Endodermal cell (in vitro differentiated cells): ENCODE measurements at regions not wholly inside any gene's neighbourhood (a gene's known extent, or its start where the extent isn't known, plus 50 kb on each side); places are given as distances from the start of the nearest gene placed in this dataset.
"Not testable (repeated sequence)": the region's sequence is repeated elsewhere in the genome, so short reads cannot be mapped to it uniquely, and the experiment has no call there.

Experiments
- DNase-seq: peaks from one replicate; pipeline ENCODE4 v3.0.0-alpha.2; 2017
- H3K27ac ChIP-seq: 2 replicates; pipeline ENCODE4 v1.5.1; 2013; ENCODE audit warnings: mild to moderate bottlenecking, low read depth, low read length, moderate library complexity
- H3K27me3 ChIP-seq: 2 replicates; pipeline ENCODE4 v1.6.1; 2013; ENCODE audit warnings: mild to moderate bottlenecking, low read length, moderate library complexity; ENCODE audit not compliant: insufficient read depth, control insufficient read depth, poor library complexity, severe bottlenecking
- H3K36me3 ChIP-seq: 2 replicates; pipeline ENCODE4 v1.7.0; 2013; ENCODE audit warnings: mild to moderate bottlenecking, low read length, moderate library complexity; ENCODE audit not compliant: control insufficient read depth, insufficient read depth
- H3K4me1 ChIP-seq: one replicate; pipeline ENCODE4 v1.7.0; 2013; ENCODE audit warnings: low read length; ENCODE audit not compliant: control insufficient read depth, insufficient read depth
- H3K4me3 ChIP-seq: 2 replicates; pipeline ENCODE4 v1.5.1; 2013; ENCODE audit warnings: mild to moderate bottlenecking, low read length, moderate library complexity
- H3K9ac ChIP-seq: 2 replicates; pipeline ENCODE4 v1.6.1; 2013; ENCODE audit warnings: mild to moderate bottlenecking, low read length, moderate library complexity; ENCODE audit not compliant: poor library complexity, severe bottlenecking; ENCODE audit errors: extremely low read depth
- H3K9me3 ChIP-seq: 2 replicates; pipeline ENCODE4 v1.6.1; 2013; ENCODE audit warnings: mild to moderate bottlenecking, low read length, moderate library complexity; ENCODE audit not compliant: control insufficient read depth
- H3K27ac Mint-ChIP-seq: 2 replicates; pipeline ENCODE4 v1.8.0; 2020; ENCODE audit warnings: mixed read lengths
- H3K27me3 Mint-ChIP-seq: 2 replicates; pipeline ENCODE4 v1.8.0; 2021; ENCODE audit warnings: mild to moderate bottlenecking, mixed read lengths; ENCODE audit not compliant: insufficient read depth
- H3K36me3 Mint-ChIP-seq: 2 replicates; pipeline ENCODE4 v1.8.0; 2020; ENCODE audit warnings: low read depth, mixed read lengths
- H3K4me1 Mint-ChIP-seq: 2 replicates; pipeline ENCODE4 v1.8.0; 2020; ENCODE audit warnings: mixed read lengths
- H3K4me3 Mint-ChIP-seq: 2 replicates; pipeline ENCODE4 v1.8.0; 2020; ENCODE audit warnings: mild to moderate bottlenecking, moderate library complexity, mixed read lengths
- H3K9me3 Mint-ChIP-seq: 2 replicates; pipeline ENCODE4 v1.8.0; 2020; ENCODE audit warnings: mild to moderate bottlenecking, mixed read lengths
- WGBS, 2 experiments: methylation state at CpG; one replicate each; pipeline versions ENCODE4 v1.1.5 to v1.1.7; 2013; ENCODE audit warnings: missing lambda C conversion rate in 2 of 2, mixed read lengths in 1 of 2; ENCODE audit not compliant: insufficient coverage in 1 of 2, insufficient read length in 1 of 2; 5-methylcytosine and 5-hydroxymethylcytosine counted together
- TF ChIP-seq, protein P1 (sequence below): fragments of 200-600 bp; sonication (generic); conservative IDR thresholded peaks from 2 replicates; pipeline ENCODE4 v1.5.0; 2021; ENCODE audit warnings: antibody characterized with exemption, mild to moderate bottlenecking

DNA sequence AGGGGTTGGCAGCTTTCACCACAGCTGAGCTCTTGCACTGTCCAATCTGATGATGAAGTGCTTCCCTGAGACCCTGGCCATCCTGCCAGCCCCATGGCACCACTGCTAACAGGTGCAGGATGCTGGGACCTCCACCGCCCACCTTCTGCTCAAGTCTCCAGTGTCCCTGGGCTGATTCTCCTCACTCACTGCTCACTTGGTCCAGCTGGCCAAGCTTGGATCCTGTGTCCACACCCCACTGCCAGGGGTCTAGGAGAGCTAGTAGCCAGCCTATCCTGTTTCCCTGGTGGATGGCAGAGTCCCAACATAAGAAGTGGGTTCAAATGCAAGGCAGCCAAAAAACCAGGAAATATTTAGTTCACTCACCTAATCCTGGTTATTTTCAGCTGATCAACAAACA lies 217.2 kb upstream of the IRF2BP2 start:
- no peaks in the 10 kb centered on the region for H3K4me1 Mint-ChIP-seq
- no peaks in the 10 kb centered on the region for H3K9me3 ChIP-seq
- no peaks in the 10 kb centered on the region for H3K4me1 ChIP-seq
- no peak overlapping the region for H3K4me3 ChIP-seq
- TF ChIP-seq, protein P1, sequence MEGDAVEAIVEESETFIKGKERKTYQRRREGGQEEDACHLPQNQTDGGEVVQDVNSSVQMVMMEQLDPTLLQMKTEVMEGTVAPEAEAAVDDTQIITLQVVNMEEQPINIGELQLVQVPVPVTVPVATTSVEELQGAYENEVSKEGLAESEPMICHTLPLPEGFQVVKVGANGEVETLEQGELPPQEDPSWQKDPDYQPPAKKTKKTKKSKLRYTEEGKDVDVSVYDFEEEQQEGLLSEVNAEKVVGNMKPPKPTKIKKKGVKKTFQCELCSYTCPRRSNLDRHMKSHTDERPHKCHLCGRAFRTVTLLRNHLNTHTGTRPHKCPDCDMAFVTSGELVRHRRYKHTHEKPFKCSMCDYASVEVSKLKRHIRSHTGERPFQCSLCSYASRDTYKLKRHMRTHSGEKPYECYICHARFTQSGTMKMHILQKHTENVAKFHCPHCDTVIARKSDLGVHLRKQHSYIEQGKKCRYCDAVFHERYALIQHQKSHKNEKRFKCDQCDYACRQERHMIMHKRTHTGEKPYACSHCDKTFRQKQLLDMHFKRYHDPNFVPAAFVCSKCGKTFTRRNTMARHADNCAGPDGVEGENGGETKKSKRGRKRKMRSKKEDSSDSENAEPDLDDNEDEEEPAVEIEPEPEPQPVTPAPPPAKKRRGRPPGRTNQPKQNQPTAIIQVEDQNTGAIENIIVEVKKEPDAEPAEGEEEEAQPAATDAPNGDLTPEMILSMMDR = no peak
- peaks cover 6% of the 10 kb centered on the region for H3K27me3 Mint-ChIP-seq
- H3K4me3 Mint-ChIP-seq = no peak overlapping the region
- H3K36me3 ChIP-seq = no peaks in the 10 kb centered on the region
- H3K9me3 Mint-ChIP-seq = no peaks in the 10 kb centered on the region
- no peak overlapping the region for H3K27ac Mint-ChIP-seq
- H3K9ac ChIP-seq = no peak overlapping the region
- no peak for DNase-seq
- WGBS, 2 experiments = 83 to 88% methylated on average over 1 of the region's 1 CpG
- H3K36me3 Mint-ChIP-seq = no peaks in the 10 kb centered on the region
- H3K27me3 ChIP-seq = peaks cover 7% of the 10 kb centered on the region
- H3K27ac ChIP-seq = no peak overlapping the region

DNA sequence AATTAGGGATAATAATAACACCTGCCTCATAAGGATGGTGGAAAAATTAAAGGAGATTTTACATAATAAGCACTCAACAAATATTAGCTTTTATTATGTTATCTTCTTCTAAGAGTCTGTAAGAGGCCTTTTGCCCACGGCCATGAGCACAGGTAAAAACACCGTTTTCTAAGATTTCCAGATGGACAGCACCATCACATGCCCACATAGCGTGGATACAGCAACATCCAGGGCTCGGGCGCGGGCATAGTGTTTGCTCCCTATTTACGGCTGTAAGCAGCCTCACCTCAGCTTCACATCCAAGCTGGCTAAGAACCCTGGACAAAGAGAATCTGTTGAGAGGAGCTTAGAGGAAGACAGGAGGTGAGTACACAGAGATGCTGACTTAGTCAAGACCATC lies 216.4 kb upstream of the IRF2BP2 start:
- no peak overlapping the region for H3K9ac ChIP-seq
- peaks cover 6% of the 10 kb centered on the region for H3K27me3 Mint-ChIP-seq
- H3K36me3 ChIP-seq = no peaks in the 10 kb centered on the region
- no peak overlapping the region for H3K27ac Mint-ChIP-seq
- no peak overlapping the region for H3K4me3 ChIP-seq
- TF ChIP-seq, protein P1 = no peak
- WGBS, 2 experiments = 92 to 100% methylated on average over 3 to 7 of the region's 7 CpGs
- peaks cover 8% of the 10 kb centered on the region for H3K27me3 ChIP-seq
- H3K4me1 Mint-ChIP-seq = no peaks in the 10 kb centered on the region
- H3K27ac ChIP-seq = no peak overlapping the region
- no peaks in the 10 kb centered on the region for H3K9me3 Mint-ChIP-seq
- no peaks in the 10 kb centered on the region for H3K36me3 Mint-ChIP-seq
- no peaks in the 10 kb centered on the region for H3K4me1 ChIP-seq
- DNase-seq = no peak
- no peak overlapping the region for H3K4me3 Mint-ChIP-seq
- H3K9me3 ChIP-seq = no peaks in the 10 kb centered on the region

DNA sequence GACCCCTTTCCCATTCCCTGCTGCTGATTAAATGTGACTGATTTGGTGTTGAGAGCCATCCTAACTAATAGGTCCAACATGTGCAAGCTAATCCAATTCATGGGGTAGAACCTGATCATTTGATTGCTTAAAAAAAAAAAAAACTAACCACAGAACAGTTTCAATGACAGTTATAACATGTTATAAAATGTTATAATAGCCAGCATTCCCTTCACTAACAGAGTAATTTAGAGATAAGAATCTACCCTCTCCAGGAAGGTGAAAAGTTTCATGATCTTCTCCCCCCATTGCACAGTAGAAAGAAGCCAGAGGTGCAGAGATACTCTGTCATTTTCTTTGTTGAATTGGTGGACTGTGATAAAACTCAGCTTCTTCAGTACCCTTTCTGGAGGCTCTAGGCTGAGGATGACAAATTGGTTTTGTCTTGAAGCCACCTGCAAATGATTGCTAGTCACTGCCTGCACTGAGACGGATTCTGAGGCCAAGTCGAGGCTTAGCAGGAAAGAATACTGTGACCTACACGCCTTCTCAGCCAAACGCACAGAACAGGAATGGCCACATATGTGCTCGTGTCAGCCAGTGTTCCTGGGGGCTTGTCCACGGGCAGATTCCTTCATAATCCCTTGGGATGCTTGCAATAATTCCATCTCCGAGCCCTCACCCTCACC lies 215.7 kb upstream of the IRF2BP2 start:
- H3K9me3 Mint-ChIP-seq = no peaks in the 10 kb centered on the region
- no peaks in the 10 kb centered on the region for H3K36me3 ChIP-seq
- H3K27ac Mint-ChIP-seq = no peak overlapping the region
- H3K4me3 Mint-ChIP-seq = no peak overlapping the region
- H3K27ac ChIP-seq = no peak overlapping the region
- H3K36me3 Mint-ChIP-seq = no peaks in the 10 kb centered on the region
- no peaks in the 10 kb centered on the region for H3K4me1 ChIP-seq
- H3K4me3 ChIP-seq = no peak overlapping the region
- peaks cover 6% of the 10 kb centered on the region for H3K27me3 Mint-ChIP-seq
- no peak overlapping the region for H3K9ac ChIP-seq
- DNase-seq = no peak
- peaks cover 12% of the 10 kb centered on the region for H3K27me3 ChIP-seq
- WGBS, 2 experiments = 92 to 93% methylated on average over 6 to 7 of the region's 7 CpGs
- H3K4me1 Mint-ChIP-seq = no peaks in the 10 kb centered on the region
- TF ChIP-seq, protein P1 = no peak
- no peaks in the 10 kb centered on the region for H3K9me3 ChIP-seq

DNA sequence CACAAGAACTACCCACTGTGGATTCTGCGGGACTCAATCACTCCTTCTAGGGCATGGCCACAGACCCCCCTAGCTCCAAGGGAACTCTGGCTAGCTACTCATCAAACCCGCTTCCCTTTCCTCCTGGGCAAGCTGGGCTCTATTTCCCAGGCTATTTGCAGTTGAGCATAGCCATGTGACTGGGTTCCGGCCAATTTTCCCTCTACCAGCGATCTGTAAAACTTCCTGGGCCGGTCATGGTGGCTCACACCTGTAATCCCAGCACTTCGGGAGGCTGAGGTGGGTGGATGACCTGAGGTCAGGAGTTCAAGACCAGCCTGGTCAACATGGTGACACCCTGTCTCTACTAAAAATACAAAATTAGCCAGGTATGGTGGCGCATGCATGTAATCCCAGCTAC lies 214.9 kb upstream of the IRF2BP2 start:
- not testable (repeated sequence) for H3K27me3 Mint-ChIP-seq, H3K27ac ChIP-seq
- 91 to 97% methylated on average over 6 to 7 of the region's 7 CpGs for WGBS, 2 experiments

More for the DNA sequence above, 214.9 kb upstream of the IRF2BP2 start:
- not testable (repeated sequence) for H3K9ac ChIP-seq, H3K4me1 ChIP-seq, H3K27ac Mint-ChIP-seq, H3K36me3 ChIP-seq, H3K4me3 Mint-ChIP-seq, H3K36me3 Mint-ChIP-seq, DNase-seq, H3K9me3 ChIP-seq, H3K9me3 Mint-ChIP-seq, H3K4me3 ChIP-seq, H3K4me1 Mint-ChIP-seq
- H3K27me3 ChIP-seq = peaks cover 12% of the 10 kb centered on the region
